NCI-H1417 treated with DMSO at 0.1 percent for 48 hours (cell line): ENCODE measurements at regions not wholly inside any gene's neighbourhood (a gene's known extent, or its start where the extent isn't known, plus 50 kb on each side); places are given as distances from the start of the nearest gene placed in this dataset.
A peak's percentile ranks its signal among the peaks of the same experiment; 100 is the strongest.

Experiments
- DNase-seq: peaks from one replicate; lab custom pipeline; 2025; lab: John Stamatoyannopoulos, UW

- no peak for DNase-seq
Observed at GRCh38 chr5:109532773-109533364, 123.1 kb upstream of the PJA2 start.

DNA sequence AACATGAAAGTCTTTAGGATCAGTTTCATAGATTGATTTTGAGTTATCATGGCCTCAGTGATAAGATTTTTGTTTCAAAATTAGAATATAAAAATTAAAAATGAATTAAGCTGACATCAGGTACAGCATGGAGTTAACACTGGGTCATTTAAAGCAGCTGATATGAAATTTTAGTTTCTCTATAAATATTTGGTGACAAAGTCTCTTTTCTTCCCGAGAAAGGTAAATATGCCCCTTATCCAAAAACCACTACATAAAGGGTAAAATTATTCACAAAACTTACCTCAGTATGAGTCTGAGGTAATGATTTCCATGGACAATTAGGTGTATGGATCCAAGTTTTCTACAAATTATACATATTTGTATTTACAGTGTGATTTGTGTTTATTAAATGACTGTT, 121.5 kb upstream of the PJA2 start:
- DNase-seq: no peak

- DNase-seq: no peak
Observed at GRCh38 chr5:109529987-109530386, 120.2 kb upstream of the PJA2 start.

DNA sequence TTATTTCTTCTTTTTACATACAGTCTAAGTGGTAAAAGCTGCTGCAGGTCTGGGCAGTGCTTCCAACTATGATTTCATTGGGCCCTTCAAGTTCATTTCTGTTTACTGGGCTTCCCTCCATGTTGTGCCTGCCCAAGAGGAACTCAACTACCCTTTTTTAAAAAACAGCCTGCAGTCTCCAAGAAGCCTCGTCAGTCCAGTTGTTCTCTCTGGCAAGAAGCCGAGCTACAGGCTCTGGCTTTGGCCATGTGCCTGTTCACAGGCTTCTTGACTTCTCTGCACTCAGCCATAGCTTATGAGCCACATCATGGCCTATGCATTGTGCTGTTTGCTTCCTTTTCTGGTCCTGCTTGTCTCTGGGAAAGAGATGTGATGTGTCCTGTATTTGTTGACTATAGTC, 119.7 kb upstream of the PJA2 start:
- DNase-seq: no peak

GRCh38 chr5:109524555-109524954, 114.8 kb upstream of the PJA2 start:
- no peak for DNase-seq

GRCh38 chr5:109524026-109524425, 114.3 kb upstream of the PJA2 start:
- no peak for DNase-seq

GRCh38 chr5:109522404-109522803, 112.6 kb upstream of the PJA2 start:
- no peak for DNase-seq

DNA sequence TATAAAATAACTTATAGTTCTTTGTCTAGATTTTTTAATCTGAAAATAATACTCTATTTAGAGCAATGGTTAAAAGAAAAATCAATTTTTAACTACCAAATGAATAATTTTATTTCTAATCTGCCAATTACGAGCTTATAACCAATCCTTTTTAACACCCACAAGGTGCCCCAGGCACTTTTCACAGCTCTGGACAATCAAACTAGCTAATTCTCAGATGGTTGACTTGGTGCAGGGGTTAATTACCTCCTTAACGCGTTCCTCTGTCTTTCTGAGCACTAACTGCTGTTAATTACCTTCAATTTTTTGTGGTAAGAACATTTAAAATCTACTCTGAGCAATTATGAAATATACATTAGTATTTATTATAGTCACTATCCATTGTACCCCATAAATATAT, 109.6 kb upstream of the PJA2 start:
- peak; percentile 3 for DNase-seq

- DNase-seq: no peak
Observed at GRCh38 chr5:109516390-109516789, 106.6 kb upstream of the PJA2 start.

DNA sequence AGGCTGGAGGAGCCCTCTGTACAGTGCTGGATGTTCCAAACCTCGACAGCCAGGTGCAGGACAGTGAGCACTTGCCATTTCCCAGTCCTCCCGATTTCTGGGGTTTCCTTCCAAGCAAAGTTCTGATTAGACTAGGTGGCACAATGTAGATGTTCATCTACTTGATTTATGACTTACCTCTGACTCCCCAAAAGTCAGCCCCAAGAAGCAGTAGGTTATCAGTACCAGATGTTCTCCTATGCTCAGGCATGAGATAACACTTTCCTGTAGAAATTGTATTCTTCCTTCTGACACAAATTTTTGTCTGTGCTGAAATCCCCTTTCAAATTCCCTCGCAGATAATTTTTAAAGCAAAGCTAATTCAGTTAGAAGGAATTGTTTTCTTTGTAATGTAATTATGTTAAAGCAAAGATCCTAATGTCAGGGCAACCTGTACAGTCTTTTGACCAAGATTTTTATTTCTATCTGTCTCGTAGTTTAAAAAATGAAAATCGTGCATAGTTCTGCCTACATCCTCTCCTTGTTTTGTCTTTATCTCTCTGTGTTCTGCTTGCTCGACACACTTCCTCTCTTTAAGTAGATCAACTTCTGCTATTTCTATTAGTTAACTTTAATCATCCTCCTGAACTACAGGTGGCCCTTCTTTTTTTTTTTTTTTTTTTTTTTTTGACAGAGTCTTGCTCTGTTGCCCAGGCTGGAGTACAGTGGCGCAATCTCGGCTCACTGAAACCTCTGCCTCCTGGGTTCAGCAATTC, 102.4 kb upstream of the PJA2 start:
- DNase-seq: no peak

- no peak for DNase-seq
Observed at GRCh38 chr5:109506556-109506955, 96.8 kb upstream of the PJA2 start.

- DNase-seq: no peak
Observed at GRCh38 chr5:109496112-109496511, 86.3 kb upstream of the PJA2 start.

GRCh38 chr5:109487753-109488420, 78.1 kb upstream of the PJA2 start:
- no peak for DNase-seq

GRCh38 chr5:109486200-109486804, 76.5 kb upstream of the PJA2 start:
- DNase-seq: no peak

- DNase-seq: peak; percentile 56
Observed at GRCh38 chr5:109485030-109485429, 75.3 kb upstream of the PJA2 start.

- DNase-seq: no peak
Observed at GRCh38 chr5:109484597-109484996, 74.8 kb upstream of the PJA2 start.

DNA sequence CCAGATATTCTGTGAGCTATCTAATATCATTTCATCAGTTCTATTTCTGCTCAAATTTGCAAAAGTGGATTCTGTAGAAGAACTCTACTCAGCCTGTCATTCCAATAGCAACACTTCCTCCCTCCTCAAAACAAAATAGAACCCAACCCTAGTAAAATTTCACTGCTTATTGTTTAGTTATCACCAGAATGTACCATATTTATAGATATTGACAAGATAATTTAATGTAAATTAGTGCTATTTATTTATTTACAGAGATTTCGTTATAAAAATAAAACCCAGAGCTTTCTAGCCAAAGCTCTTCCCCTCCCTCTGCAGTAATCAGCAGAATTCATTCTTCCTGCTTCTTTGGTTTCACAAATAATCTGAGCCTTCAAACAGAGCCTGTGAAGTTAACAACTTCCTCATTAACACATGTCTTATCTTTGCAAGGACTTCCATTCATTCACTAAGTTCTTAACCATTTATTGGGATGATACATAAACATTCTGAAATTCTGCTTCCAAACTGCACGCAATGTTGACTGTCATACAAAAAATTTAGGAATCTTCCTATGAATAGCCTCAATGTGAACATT, 73.7 kb upstream of the PJA2 start:
- DNase-seq: no peak

DNA sequence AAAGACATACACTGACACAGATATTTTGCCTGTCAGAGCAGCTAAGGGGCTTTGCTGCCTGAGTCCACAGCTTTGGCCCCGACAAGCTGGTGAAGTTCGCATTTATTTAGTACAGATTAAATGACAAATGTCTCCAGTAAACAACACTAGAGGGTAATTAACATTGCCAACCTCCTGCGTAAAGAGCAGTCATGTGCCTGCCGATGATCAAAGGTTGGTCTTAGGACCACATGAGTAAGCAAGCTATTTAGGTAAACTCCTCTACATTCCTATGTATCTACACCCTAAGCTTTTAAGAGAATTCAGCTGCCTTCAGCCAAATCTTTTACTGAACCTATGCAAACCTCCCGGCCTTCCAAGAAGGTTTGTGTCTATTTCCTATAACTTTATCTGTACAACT, 73.0 kb upstream of the PJA2 start:
- DNase-seq: no peak

DNA sequence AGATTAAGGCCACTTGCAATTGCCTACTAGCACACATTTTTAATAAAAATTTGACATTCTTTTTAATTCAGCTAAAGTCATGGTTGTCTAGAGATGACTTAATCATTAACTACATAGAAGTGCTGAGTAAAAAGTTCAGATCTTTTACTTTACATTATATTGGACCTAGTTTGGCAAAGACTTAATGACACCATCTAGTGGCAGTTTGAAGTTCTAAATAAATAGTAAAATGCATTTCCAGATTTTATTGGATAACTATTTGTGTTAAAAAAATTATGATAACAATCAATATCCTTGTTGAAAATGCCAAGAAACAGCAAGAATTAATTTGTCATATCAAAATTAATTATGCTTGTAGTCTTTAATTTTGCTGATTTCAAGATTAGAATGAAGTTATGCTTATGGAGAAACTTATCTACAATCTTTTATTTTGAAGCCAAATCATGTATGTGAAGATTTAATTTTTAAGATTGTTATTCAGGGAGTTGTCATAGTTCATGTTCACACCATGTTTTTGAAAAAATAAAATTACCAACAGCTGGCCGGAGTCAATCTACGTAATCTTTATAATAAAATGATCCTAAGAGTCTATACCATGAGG, 69.6 kb upstream of the PJA2 start:
- no peak for DNase-seq

- no peak for DNase-seq
Observed at GRCh38 chr5:109478830-109479229, 69.1 kb upstream of the PJA2 start.

- no peak for DNase-seq
Observed at GRCh38 chr5:109476292-109476691, 66.5 kb upstream of the PJA2 start.
